AG09319 (cell line): ENCODE measurements at regions not wholly inside any gene's neighbourhood (a gene's known extent, or its start where the extent isn't known, plus 50 kb on each side); places are given as distances from the start of the nearest gene placed in this dataset.
"Not testable (repeated sequence)": the region's sequence is repeated elsewhere in the genome, so short reads cannot be mapped to it uniquely, and the experiment has no call there.

Experiments
- DNase-seq: peaks from one replicate; pipeline ENCODE4 v3.0.0-alpha.2; 2010; ENCODE audit warnings: low read depth; ENCODE audit errors: extremely low read depth
- CTCF ChIP-seq: IDR thresholded peaks from 2 replicates; pipeline ENCODE4 v1.5.1; 2011; ENCODE audit warnings: low read depth, mild to moderate bottlenecking, inconsistent platforms, low read length, moderate library complexity

GRCh38 chr2:111623380-111623779 is 260.6 kb downstream of the ANAPC1 start:
- DNase-seq, result no peak
- TF ChIP-seq CTCF, result no peak

GRCh38 chr2:111624411-111625156 is 259.4 kb downstream of the ANAPC1 start:
- DNase-seq, result peak; percentile 60
- TF ChIP-seq CTCF, result no peak

GRCh38 chr2:111625157-111625537 is 258.8 kb downstream of the ANAPC1 start:
- DNase-seq, result not testable (repeated sequence)

- no peak for TF ChIP-seq CTCF
- no peak for DNase-seq
Measured at GRCh38 chr2:111626037-111626864, 257.7 kb downstream of the ANAPC1 start.

- TF ChIP-seq CTCF, result no peak
- DNase-seq, result no peak
Measured at GRCh38 chr2:111626865-111627163, 257.2 kb downstream of the ANAPC1 start.

GRCh38 chr2:111627256-111627655 is 256.7 kb downstream of the ANAPC1 start:
- DNase-seq, result no peak
- TF ChIP-seq CTCF, result no peak

- TF ChIP-seq CTCF, result no peak
- DNase-seq, result no peak
Measured at GRCh38 chr2:111628221-111628620, 255.8 kb downstream of the ANAPC1 start.

- TF ChIP-seq CTCF, result no peak
- DNase-seq, result no peak
Measured at GRCh38 chr2:111629983-111630382, 254.0 kb downstream of the ANAPC1 start.
